Skeletal muscle tissue (tissue), 3 donors: ENCODE measurements at regions not wholly inside any gene's neighbourhood (a gene's known extent, or its start where the extent isn't known, plus 50 kb on each side); places are given as distances from the start of the nearest gene placed in this dataset.

Source experiments
- H3K27ac ChIP-seq: one replicate; pipeline ENCODE4 v1.7.0; 2013; ENCODE audit warnings: mild to moderate bottlenecking, low read depth, low read length, inconsistent platforms
- H3K27me3 ChIP-seq, 3 donors: one replicate each; pipeline ENCODE4 v1.7.0; 2013; ENCODE audit warnings: low read length in 3 of 3; ENCODE audit not compliant: control insufficient read depth in 3 of 3, insufficient read depth in 3 of 3
- H3K36me3 ChIP-seq, 3 donors: one replicate each; pipeline ENCODE4 v1.7.0; 2013; ENCODE audit warnings: low read length in 3 of 3; ENCODE audit not compliant: control insufficient read depth in 3 of 3, insufficient read depth in 3 of 3
- H3K4me1 ChIP-seq, 3 donors: one replicate each; pipeline ENCODE4 v1.7.0; 2013; ENCODE audit warnings: low read length in 3 of 3, mild to moderate bottlenecking in 3 of 3; ENCODE audit not compliant: control insufficient read depth in 3 of 3, insufficient read depth in 3 of 3
- H3K4me3 ChIP-seq, 3 donors: one replicate each; pipeline ENCODE4 v1.7.0; 2013; ENCODE audit warnings: low read length in 3 of 3
- H3K9ac ChIP-seq, 3 donors: one replicate each; pipeline ENCODE4 v1.7.0; 2013; ENCODE audit warnings: low read length in 3 of 3, mild to moderate bottlenecking in 3 of 3, moderate library complexity in 2 of 3, low read depth in 1 of 3
- H3K9me3 ChIP-seq, 3 donors: one replicate each; pipeline ENCODE4 v1.7.0; 2013; ENCODE audit warnings: low read length in 3 of 3; ENCODE audit not compliant: control insufficient read depth in 3 of 3
- donor health status: Osteomylitis.

DNA sequence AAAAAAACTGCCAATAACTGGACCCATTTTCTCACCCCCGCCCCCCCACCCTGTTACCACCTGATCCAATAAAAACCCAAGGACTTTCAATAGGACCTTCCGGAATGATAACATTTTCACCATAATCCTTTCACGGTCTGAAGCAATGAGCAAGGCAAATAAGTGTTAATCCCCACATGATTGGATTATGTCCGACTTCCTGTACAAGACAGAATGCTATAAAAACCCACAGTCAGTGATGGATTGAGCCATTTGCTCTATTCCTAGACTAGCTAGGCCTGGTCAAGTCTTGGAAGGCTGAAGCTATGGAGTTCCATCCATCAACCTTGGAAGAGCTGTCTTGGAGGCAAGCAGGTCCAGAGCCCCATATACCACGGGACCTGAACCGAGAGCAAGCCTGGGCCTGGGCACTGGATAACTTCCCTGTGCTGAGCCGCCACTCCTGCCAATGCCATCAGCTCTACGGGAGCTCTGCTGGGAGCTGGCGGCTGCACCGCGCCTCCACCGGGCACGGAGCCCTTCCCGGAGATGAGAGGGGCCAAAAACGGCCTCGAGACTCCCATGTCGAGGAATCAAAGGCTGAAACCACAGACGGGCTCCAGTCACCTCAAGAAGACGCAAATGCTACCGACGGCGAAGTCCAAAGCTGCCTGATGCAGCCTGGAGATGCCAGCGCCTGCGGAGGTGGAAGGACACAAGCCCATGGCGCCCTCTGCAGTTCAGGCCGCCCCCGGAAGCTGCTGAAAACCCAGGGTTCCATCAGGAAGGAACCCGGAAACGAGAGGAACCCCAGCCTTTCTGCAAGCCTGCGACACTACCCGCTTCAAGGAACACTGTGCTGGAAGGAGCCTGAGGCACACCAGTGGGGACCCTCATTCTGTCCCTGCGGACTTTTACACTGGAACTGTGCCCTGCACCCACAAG lies 69.2 kb downstream of the ANXA2R start:
- H3K36me3 ChIP-seq = no peaks in the 10 kb centered on the region
- H3K27ac ChIP-seq = no peak overlapping the region

DNA sequence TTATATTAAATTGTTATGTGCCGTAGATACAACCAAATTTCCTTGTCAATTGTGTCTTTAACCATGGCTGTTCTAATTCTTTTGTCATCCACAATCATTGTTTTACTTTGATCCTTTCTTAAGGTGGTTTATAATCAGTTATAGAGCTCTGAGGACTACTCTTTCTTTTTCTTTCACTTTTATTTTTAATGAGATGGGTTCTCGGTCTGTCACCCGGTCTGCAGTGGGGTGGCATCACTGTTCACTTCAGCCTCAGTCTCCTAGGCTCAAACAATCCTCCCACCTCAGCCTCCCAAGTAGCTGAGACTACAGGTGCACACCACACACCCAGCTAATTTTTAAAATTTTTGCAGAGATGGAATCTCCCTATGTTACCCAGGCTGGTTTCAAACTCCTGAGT lies 74.2 kb downstream of the ANXA2R start:
- Histone ChIP-seq H3K9ac (no peak overlapping the region), H3K27ac (no peak overlapping the region), H3K9me3 (no peaks in the 10 kb centered on the region), H3K27me3 (no peaks in the 10 kb centered on the region), H3K4me1 (no peaks in the 10 kb centered on the region), H3K36me3 (no peaks in the 10 kb centered on the region), H3K4me3 (no peak overlapping the region)

More for the DNA sequence above, 69.2 kb downstream of the ANXA2R start:
- Histone ChIP-seq H3K4me1 (no peaks in the 10 kb centered on the region), H3K27me3 (peaks cover 0 to 4% (median 4%) of the 10 kb centered on the region in 3 donors), H3K4me3 (no peak overlapping the region), H3K9me3 (no peaks in the 10 kb centered on the region), H3K9ac (no peak overlapping the region)

GRCh38 chr5:42963412-42963811 lies 76.7 kb downstream of the ANXA2R start:
- Histone ChIP-seq H3K4me3 (no peak overlapping the region), H3K9ac (no peak overlapping the region), H3K4me1 (no peaks in the 10 kb centered on the region), H3K9me3 (no peaks in the 10 kb centered on the region), H3K36me3 (no peaks in the 10 kb centered on the region), H3K27ac (no peak overlapping the region), H3K27me3 (no peaks in the 10 kb centered on the region)

- Histone ChIP-seq H3K36me3 (no peaks in the 10 kb centered on the region), H3K27ac (no peak overlapping the region), H3K4me3 (no peak overlapping the region), H3K9me3 (no peaks in the 10 kb centered on the region), H3K4me1 (no peaks in the 10 kb centered on the region), H3K9ac (no peak overlapping the region), H3K27me3 (peaks cover 0 to 4% (median 0%) of the 10 kb centered on the region in 3 donors)
These were observed 78.0 kb downstream of the ANXA2R start for GRCh38 chr5:42962124-42962523.

- Histone ChIP-seq H3K27me3 (peaks cover 0 to 9% (median 4%) of the 10 kb centered on the region in 3 donors), H3K9ac (no peak overlapping the region), H3K36me3 (no peaks in the 10 kb centered on the region)
These were observed 79.6 kb downstream of the ANXA2R start for GRCh38 chr5:42960506-42960905.

DNA sequence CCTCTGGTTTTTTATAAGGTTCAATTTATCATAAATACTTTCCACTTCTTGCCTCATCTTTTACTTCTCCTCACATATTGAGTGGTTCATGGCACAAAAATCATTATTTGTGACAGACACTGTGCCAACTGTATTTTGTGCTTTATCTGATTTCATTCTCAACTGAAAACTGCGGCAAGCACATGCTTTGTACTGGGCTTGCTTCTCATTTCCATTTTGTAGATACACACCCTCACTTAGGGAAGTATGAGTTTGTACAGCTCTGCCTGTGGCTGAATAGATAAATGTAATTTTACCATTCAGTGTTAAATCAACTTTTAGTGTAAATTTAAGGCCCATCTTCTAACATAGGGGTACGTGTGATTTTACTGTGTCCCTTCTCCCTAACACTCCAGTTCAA lies 83.6 kb downstream of the ANXA2R start:
- Histone ChIP-seq H3K9me3 (peaks cover 0 to 7% (median 3%) of the 10 kb centered on the region in 3 donors), H3K9ac (no peak overlapping the region), H3K36me3 (no peaks in the 10 kb centered on the region), H3K4me3 (no peak overlapping the region), H3K27me3 (peaks cover 29 to 38% (median 35%) of the 10 kb centered on the region in 3 donors), H3K27ac (no peak overlapping the region), H3K4me1 (peaks cover 6 to 14% (median 10%) of the 10 kb centered on the region in 3 donors)

More at GRCh38 chr5:42960506-42960905, 79.6 kb downstream of the ANXA2R start:
- no peaks in the 10 kb centered on the region for H3K9me3 ChIP-seq
- H3K4me1 ChIP-seq = no peaks in the 10 kb centered on the region
- no peak overlapping the region for H3K27ac ChIP-seq
- H3K4me3 ChIP-seq = no peak overlapping the region

DNA sequence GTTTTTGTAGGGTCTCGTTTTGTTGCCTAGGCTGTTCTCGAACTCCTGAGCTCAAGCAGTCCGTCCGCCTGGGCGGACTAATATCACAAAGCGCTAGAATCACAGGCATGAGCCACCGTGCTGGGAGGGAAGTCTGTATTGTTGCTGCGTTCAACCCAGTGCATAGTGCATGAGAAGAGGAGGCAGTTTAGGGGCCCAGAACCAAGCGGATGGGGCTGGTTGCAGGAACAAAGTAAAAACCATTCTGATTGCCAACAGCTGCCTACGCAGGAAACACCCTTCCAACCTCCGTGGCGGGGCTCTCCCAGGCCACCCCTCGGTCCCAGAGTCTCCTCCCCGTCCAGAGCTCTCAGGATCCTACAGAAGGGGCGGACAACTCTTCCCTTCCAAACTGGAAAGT lies 87.1 kb downstream of the ANXA2R start:
- no peaks in the 10 kb centered on the region for H3K36me3 ChIP-seq
- H3K27ac ChIP-seq = no peak overlapping the region
- peaks cover 54 to 68% (median 66%) of the 10 kb centered on the region in 3 donors for H3K27me3 ChIP-seq
- peaks cover 23 to 35% (median 25%) of the 10 kb centered on the region in 3 donors for H3K4me1 ChIP-seq
- H3K4me3 ChIP-seq = no peak overlapping the region
- H3K9ac ChIP-seq = no peak overlapping the region
- H3K9me3 ChIP-seq = peaks cover 0 to 7% (median 3%) of the 10 kb centered on the region in 3 donors

GRCh38 chr5:42952578-42952974 lies 87.5 kb downstream of the ANXA2R start:
- H3K9ac ChIP-seq = peak overlapping the region in 1 of 3 donors; percentile 73
- H3K4me3 ChIP-seq = peak overlapping the region; percentile 45 to 77 (median 77)
- H3K4me1 ChIP-seq = peaks cover 23 to 35% (median 25%) of the 10 kb centered on the region in 3 donors
- H3K9me3 ChIP-seq = peaks cover 0 to 7% (median 3%) of the 10 kb centered on the region in 3 donors
- no peaks in the 10 kb centered on the region for H3K36me3 ChIP-seq
- peaks cover 59 to 68% (median 66%) of the 10 kb centered on the region in 3 donors for H3K27me3 ChIP-seq
- H3K27ac ChIP-seq = no peak overlapping the region

- H3K4me3 ChIP-seq = peak overlapping the region; percentile 76 to 77 (median 77)
- peaks cover 23 to 35% (median 25%) of the 10 kb centered on the region in 3 donors for H3K4me1 ChIP-seq
- H3K36me3 ChIP-seq = no peaks in the 10 kb centered on the region
- peak overlapping the region; percentile 72 to 80 (median 73) for H3K9ac ChIP-seq
- peak overlapping the region; percentile 87 for H3K27ac ChIP-seq
- peaks cover 60 to 72% (median 70%) of the 10 kb centered on the region in 3 donors for H3K27me3 ChIP-seq
- peaks cover 0 to 7% (median 3%) of the 10 kb centered on the region in 3 donors for H3K9me3 ChIP-seq
These were observed 88.8 kb downstream of the ANXA2R start for GRCh38 chr5:42951293-42951840.
